Caco-2 (cell line): ENCODE measurements at regions not wholly inside any gene's neighbourhood (a gene's known extent, or its start where the extent isn't known, plus 50 kb on each side); places are given as distances from the start of the nearest gene placed in this dataset.

Source experiments
- BruUV-seq: library from RNA; stranded (reverse); fragments of 400-500 nt; replicated peaks from 2 replicates; lab custom pipeline; 2021; lab: Mats Ljungman, UMichigan
- CTCF ChIA-PET: fragments of 300-600 bp; sonication (Branson Sonifier 250); formaldehyde crosslinking; loops from one replicate; lab custom pipeline; 2022; ENCODE audit warnings: antibody characterized with exemption; lab: Charles Lee
- POLR2A ChIA-PET: fragments of 300-600 bp; sonication (Branson Sonifier 250); formaldehyde crosslinking; loops from one replicate; lab custom pipeline; 2022; ENCODE audit warnings: antibody characterized with exemption; lab: Charles Lee
- DNase-seq, 2 experiments: peaks; one replicate each; pipeline versions ENCODE4 v3.0.0 to v3.0.0-alpha.2; 2020 to 2022
- H3K27me3 ChIP-seq: replicated peaks from 2 replicates; pipeline ENCODE4 v1.6.0; 2011; ENCODE audit warnings: low read length; ENCODE audit not compliant: control insufficient read depth, insufficient read depth
- H3K36me3 ChIP-seq: 2 replicates; pipeline ENCODE4 v1.5.1; 2011; ENCODE audit warnings: low read length; ENCODE audit not compliant: control insufficient read depth, insufficient read depth
- H3K4me1 ChIP-seq: fragments of 250-450 bp; sonication (Bioruptor Pico); 2 replicates; pipeline ENCODE4 v1.5.1; 2020; ENCODE audit warnings: mild to moderate bottlenecking
- H3K4me3 ChIP-seq: 2 replicates; pipeline ENCODE4 v1.5.1; 2011; ENCODE audit warnings: low read depth, mild to moderate bottlenecking, control low read depth, low read length
- H3K9me3 ChIP-seq: fragments of 250-450 bp; sonication (Bioruptor Pico); 2 replicates; pipeline ENCODE4 v1.5.1; 2020; ENCODE audit warnings: mild to moderate bottlenecking, moderate library complexity
- H3K27ac Mint-ChIP-seq: one replicate; pipeline ENCODE4 v1.8.0; 2022; ENCODE audit warnings: mixed read lengths; ENCODE audit not compliant: unreplicated experiment
- H3K27me3 Mint-ChIP-seq: one replicate; pipeline ENCODE4 v1.8.0; 2022; ENCODE audit warnings: mixed read lengths; ENCODE audit not compliant: insufficient read depth, unreplicated experiment
- H3K36me3 Mint-ChIP-seq: one replicate; pipeline ENCODE4 v1.8.0; 2022; ENCODE audit warnings: mild to moderate bottlenecking, mixed read lengths; ENCODE audit not compliant: insufficient read depth, unreplicated experiment
- H3K4me1 Mint-ChIP-seq: one replicate; pipeline ENCODE4 v1.8.0; 2022; ENCODE audit warnings: low read depth, mixed read lengths; ENCODE audit not compliant: unreplicated experiment
- H3K4me3 Mint-ChIP-seq: one replicate; pipeline ENCODE4 v1.8.0; 2022; ENCODE audit warnings: mild to moderate bottlenecking, moderate library complexity, mixed read lengths; ENCODE audit not compliant: unreplicated experiment
- H3K9me3 Mint-ChIP-seq: one replicate; pipeline ENCODE4 v1.8.0; 2022; ENCODE audit warnings: mixed read lengths; ENCODE audit not compliant: unreplicated experiment
- CTCF ChIP-seq, 2 experiments: fragments of 200-600 bp in 1 of 2; IDR thresholded peaks; 1 replicate in 1 of 2; 2 replicates in 1 of 2; pipeline versions ENCODE4 v1.5.1 to v1.8.0; 2011 to 2022; ENCODE audit warnings: antibody characterized with exemption in 1 of 2, control low read depth in 1 of 2, inconsistent platforms in 1 of 2, low read depth in 1 of 2, low read length in 1 of 2, mild to moderate bottlenecking in 1 of 2, moderate library complexity in 1 of 2; ENCODE audit not compliant: insufficient read depth in 1 of 2, severe bottlenecking in 1 of 2, unreplicated experiment in 1 of 2
- intact Hi-C: fragments of 100-400 bp; cut with micrococcal nuclease; formaldehyde crosslinking; loops from one replicate; pipeline ENCODE4 v1.10.0; 2022; ENCODE audit not compliant: unreplicated experiment

GRCh38 chr15:96122077-96123027 is 208.1 kb upstream of the NR2F2 start:
- peak overlapping the region; percentile 66 for H3K27ac Mint-ChIP-seq
- no peak for TF ChIP-seq CTCF (IDR thresholded peaks at IDR 0.05; ENCODE audit: insufficient read depth in 1 of 2, low read depth in 1 of 2, low read length in 1 of 2, severe bottlenecking in 1 of 2, unreplicated experiment in 1 of 2)
- H3K4me1 ChIP-seq = peaks cover 49% of the 10 kb centered on the region
- peak in 1 of 2 experiments; percentile 36 for DNase-seq
- no peaks in the 10 kb centered on the region for H3K9me3 ChIP-seq
- no peaks in the 10 kb centered on the region for H3K36me3 Mint-ChIP-seq
- POLR2A ChIA-PET = interaction anchor here (0.7 to 1.4 kb wide), 3 partner anchors 49 to 205 kb away, joined by 3 to 9 read pairs (median 6); no protein-coding TSS in a partner anchor
- no peaks in the 10 kb centered on the region for H3K36me3 ChIP-seq
- no peaks in the 10 kb centered on the region for H3K27me3 ChIP-seq
- peaks cover 17% of the 10 kb centered on the region for H3K9me3 Mint-ChIP-seq
- peak overlapping the region; percentile 23 for H3K4me3 Mint-ChIP-seq
- intact Hi-C loops = loop anchor here (1.0 to 5.0 kb wide), 7 partner anchors 49 to 204 kb away; no protein-coding TSS in a partner anchor
- no TSS peak for BruUV-seq
- no peaks in the 10 kb centered on the region for H3K27me3 Mint-ChIP-seq
- H3K4me1 Mint-ChIP-seq = peaks cover 56% of the 10 kb centered on the region
- CTCF ChIA-PET = interaction anchor here (0.6 kb wide), 1 partner anchor 40 kb away, joined by 6 read pairs; no protein-coding TSS in a partner anchor
- no peak overlapping the region for H3K4me3 ChIP-seq

GRCh38 chr15:96123028-96123400 is 207.5 kb upstream of the NR2F2 start:
- no peaks in the 10 kb centered on the region for H3K36me3 ChIP-seq
- peak; percentile 63 to 83 for DNase-seq
- BruUV-seq = no TSS peak
- H3K4me3 ChIP-seq = no peak overlapping the region
- Mint-ChIP-seq H3K27me3 (no peaks in the 10 kb centered on the region), H3K4me3 (peak overlapping the region; percentile 23), H3K36me3 (no peaks in the 10 kb centered on the region), H3K9me3 (peaks cover 19% of the 10 kb centered on the region), H3K4me1 (peaks cover 56% of the 10 kb centered on the region), H3K27ac (peak overlapping the region; percentile 66)
- intact Hi-C loops = loop anchor here (1.0 to 5.0 kb wide), 7 partner anchors 48 to 203 kb away; no protein-coding TSS in a partner anchor
- TF ChIP-seq CTCF (IDR thresholded peaks at IDR 0.05; ENCODE audit: insufficient read depth in 1 of 2, low read depth in 1 of 2, low read length in 1 of 2, severe bottlenecking in 1 of 2, unreplicated experiment in 1 of 2) = no peak
- peaks cover 49% of the 10 kb centered on the region for H3K4me1 ChIP-seq
- H3K9me3 ChIP-seq = no peaks in the 10 kb centered on the region
- POLR2A ChIA-PET = interaction anchor here (0.7 to 1.4 kb wide), 3 partner anchors 48 to 204 kb away, joined by 3 to 9 read pairs (median 6); no protein-coding TSS in a partner anchor
- CTCF ChIA-PET = interaction anchor here (0.6 kb wide), 2 partner anchors 36 to 39 kb away, joined by 4 to 6 read pairs; no protein-coding TSS in a partner anchor
- no peaks in the 10 kb centered on the region for H3K27me3 ChIP-seq

- H3K27me3 ChIP-seq = no peaks in the 10 kb centered on the region
- peaks cover 48% of the 10 kb centered on the region for H3K4me1 ChIP-seq
- Mint-ChIP-seq H3K4me3 (peak overlapping the region; percentile 23), H3K27ac (peak overlapping the region; percentile 66), H3K27me3 (no peaks in the 10 kb centered on the region), H3K9me3 (peaks cover 19% of the 10 kb centered on the region), H3K4me1 (peaks cover 56% of the 10 kb centered on the region), H3K36me3 (no peaks in the 10 kb centered on the region)
- H3K4me3 ChIP-seq = no peak overlapping the region
- POLR2A ChIA-PET = interaction anchor here (1.4 kb wide), 1 partner anchor 203 kb away, joined by 6 read pairs; no protein-coding TSS in a partner anchor
- H3K36me3 ChIP-seq = no peaks in the 10 kb centered on the region
- intact Hi-C loops = loop anchor here (1.0 to 5.0 kb wide), 7 partner anchors 48 to 203 kb away; no protein-coding TSS in a partner anchor
- no peak for TF ChIP-seq CTCF (IDR thresholded peaks at IDR 0.05; ENCODE audit: insufficient read depth in 1 of 2, low read depth in 1 of 2, low read length in 1 of 2, severe bottlenecking in 1 of 2, unreplicated experiment in 1 of 2)
- BruUV-seq = no TSS peak
- CTCF ChIA-PET = interaction anchor here (0.6 to 0.7 kb wide), 2 partner anchors 35 to 203 kb away, joined by 4 to 5 read pairs; no protein-coding TSS in a partner anchor
- H3K9me3 ChIP-seq = no peaks in the 10 kb centered on the region
- DNase-seq = peak in 1 of 2 experiments; percentile 9
Observed at GRCh38 chr15:96123630-96124187, 206.8 kb upstream of the NR2F2 start.
